ENCODE measurements at regions not wholly inside any gene's neighbourhood (a gene's known extent, or its start where the extent isn't known, plus 50 kb on each side); places are given as distances from the start of the nearest gene placed in this dataset.

DNA sequence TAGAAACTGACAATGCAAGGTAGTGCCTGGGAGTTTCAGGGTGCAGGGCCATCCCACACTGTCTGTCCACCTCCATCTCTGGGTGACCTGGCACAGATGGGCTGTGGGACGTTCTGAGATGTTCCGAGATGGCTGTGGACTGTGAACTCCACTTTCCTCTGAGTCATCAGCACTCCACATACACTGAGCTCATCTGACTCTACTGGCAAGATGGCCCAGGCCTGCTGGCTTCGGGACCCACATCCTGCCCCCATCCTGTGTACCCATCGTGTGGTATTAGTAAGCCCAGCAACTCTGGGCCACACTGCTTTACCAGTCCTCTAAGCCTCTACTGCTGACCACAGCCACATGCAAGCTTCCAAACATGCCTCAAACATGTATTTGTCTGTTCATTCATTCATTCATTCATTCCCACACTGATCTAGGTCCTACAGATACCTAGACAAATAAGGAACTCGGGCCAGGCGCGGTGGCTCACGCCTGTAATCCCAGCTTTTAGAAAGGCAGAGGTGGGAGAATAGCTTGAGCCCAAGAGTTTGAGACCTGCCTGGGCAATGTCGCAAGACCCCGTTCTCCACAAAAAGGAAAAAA is 124.8 kb upstream of the CXCR4 start:
- DNase-seq (ENCODE audit: low read depth) = no peak

DNA sequence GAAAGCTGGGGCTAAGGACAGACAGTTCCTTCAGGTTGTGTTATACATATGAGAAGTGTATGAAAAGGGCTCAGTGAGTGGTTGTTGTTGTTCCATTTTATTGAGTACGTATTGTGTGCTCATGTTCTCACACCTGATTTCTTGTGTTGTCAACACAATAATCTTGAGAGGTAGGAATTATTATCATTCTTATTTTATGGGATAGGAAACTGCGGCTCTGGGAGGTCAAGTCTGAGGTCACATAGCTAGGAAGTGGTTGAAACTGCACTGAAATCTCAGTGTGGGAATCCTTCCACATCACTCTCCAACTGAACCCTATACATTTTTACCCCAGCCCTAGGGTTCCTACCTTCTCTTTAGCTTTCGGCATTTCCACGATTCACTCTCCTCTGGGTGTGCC is 124.2 kb upstream of the CXCR4 start:
- DNase-seq (ENCODE audit: low read depth) = no peak

DNA sequence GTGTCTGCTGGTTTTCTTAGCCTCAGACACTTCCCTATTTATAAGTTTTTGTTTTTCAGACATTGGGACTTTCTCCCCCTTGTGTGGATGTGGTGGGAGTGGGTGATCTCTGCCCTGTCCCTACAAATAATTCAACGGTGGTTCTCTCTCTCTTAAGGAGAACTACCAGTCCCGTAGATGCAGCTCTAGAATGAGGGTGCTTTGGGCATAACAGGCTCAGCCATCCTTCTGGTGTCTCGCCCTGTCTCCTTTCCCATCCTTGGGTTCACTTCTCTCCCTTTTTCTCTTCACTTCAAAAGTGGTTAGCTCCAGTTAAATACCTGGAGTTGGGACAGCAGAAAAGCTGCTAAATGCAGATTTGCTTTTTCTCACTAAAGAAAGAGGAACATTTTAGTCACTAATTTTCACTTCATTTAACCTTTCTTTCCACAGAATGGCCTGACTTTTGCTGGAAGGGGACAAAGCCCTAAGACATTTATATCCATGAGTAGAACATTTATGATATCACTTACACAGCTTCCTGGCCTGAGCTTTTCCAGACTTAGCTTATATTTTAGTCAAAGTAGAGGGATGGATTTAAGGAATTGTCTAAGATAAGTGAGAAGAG is 121.2 kb upstream of the CXCR4 start:
- no peak for DNase-seq (ENCODE audit: low read depth)

DNA sequence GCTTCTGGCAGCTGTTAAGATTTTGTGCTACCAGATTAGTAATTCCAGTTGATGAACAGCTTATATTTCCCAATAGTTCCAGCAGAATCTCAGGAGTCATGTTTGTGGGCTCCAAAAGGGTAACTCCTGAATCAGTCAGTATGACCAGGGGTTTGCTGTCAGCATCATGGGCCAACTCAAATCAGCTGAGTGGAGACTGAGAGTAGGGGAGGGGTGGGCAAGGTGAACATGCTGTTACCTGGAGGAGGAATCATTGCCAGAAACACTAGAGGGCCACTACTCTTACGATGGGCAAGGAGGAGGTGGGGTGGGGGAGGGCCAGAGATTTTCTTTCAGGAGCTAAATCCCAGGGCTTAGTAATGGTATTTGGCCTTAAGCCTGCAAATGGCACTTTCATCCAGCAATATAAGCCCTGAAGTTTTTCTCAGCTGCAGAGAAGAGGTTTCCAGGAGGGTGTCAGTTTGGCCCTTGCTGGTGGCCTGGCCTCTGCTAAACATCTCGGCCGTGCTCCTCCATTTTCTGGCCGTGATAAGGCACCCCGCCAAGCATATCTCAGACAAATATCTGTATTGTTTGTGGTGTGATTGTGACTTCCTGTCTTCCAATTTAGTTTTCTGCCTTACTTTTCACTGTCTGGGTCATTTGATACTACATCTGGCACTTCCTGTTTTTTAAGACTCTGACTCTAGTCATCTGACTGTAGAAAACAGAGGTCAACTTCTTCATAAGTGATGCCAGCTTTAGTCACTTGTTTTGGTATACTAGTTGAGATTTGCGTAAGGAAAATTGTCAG is 120.5 kb upstream of the CXCR4 start:
- DNase-seq (ENCODE audit: low read depth) = no peak

DNA sequence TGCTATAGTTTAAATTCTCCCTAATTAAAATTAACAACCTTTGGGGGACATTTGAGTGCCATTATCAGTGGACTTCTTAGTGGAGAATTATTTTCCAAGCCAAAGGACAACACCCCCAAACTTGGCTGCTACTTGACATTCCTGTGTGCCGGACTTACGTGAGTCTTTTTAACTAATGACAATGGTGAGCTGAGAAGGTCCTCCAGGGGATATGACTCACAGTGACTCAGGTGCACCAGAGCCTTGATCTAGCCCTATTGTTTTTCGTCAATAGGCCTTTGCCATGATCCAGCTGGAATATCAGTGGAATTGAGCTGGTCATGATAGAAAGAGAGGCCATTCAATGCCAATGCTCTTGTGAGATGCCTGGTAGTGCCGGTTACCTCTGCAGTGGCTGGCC is 118.1 kb upstream of the CXCR4 start:
- DNase-seq (ENCODE audit: low read depth) = no peak

DNA sequence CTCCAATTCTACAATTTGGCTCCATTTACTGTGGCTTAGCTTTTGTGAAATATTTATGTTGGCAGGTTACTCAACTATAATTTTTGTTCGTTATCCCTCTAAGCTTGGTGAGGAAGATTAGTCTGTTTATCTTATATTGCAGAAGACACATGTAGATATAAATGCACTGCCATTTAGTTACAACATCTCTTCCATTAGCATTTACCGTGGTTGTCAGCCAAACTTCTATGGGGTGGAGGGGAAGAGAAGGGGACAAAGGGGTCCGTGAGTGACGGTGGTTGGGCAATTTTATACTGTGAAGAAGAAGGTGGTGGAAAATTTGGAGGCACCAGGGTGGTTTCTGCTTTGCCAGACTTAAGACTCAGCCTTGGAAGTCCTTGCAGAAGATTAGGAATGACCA is 117.6 kb upstream of the CXCR4 start:
- no peak for DNase-seq (ENCODE audit: low read depth)

DNA sequence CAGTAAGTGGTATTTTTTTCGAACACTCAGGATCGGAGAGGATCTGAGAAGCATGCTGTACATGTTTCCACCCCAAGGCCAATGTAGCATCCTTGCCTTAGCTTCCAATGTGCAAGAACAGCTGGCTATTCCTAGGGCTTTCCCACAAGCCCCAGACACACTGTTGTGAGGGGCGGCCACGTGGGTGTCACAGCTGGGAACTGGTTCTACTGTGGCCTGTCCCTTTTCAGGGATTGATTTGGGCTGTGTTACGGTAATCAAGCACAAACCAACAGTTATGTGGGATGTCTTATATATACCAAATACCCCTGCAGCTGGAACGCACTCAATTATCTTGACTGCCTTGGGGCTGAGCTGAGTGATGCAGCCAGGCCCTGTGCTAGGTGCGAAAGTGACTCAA is 116.3 kb upstream of the CXCR4 start:
- no peak for DNase-seq (ENCODE audit: low read depth)

DNA sequence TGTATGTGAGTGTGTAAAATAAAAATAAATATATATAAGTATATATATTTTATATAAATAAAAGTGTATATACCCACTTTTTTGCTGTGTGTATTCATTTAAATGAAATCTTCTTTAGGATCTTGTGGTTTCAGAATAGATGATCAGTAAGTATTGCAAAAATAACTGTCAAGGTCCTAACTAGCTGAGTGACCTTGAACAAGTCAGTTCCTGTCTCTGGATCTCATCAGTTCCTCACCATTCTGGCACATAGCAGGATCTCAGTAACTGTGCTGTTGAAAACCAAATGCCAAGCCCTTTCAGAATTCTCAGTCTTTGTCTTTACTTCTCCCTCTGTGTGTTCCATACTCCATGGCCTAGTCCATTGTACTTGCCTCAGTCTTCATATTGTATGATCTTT is 115.3 kb upstream of the CXCR4 start:
- no peak for DNase-seq (ENCODE audit: low read depth)

DNA sequence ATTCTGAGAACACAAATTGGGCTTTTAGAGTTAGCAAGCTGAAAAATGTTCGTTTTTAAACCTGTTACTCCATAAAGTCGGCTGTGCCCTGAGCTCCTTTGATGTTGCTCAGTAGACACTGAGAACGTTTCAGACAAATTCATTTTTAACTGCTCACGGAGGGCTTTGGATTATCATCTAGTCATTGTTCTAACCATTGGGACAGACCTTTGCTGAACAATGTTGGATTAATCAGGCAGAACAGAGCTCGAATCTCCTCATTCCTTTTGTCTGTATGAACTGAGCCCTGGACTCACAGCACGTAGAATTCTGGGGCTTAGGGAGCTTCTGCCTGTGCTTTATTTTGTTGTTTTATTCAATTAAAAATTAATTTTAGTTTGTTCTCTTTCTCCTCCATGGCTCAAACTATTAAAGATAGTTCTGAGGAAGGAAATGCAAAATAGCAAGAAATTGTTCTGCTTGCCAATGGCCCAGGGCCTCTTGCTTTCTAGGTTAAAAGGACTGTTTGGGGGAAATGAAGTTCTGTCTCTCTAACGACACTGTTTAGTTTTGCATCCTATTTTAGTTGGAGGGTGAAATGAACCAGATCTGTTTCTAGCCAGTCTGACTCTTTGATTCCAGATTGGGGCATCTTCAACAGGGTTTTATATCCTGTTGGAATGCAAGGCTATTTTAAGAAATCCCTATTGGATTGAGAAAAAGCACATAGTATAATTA is 114.7 kb upstream of the CXCR4 start:
- no peak for DNase-seq (ENCODE audit: low read depth)

DNA sequence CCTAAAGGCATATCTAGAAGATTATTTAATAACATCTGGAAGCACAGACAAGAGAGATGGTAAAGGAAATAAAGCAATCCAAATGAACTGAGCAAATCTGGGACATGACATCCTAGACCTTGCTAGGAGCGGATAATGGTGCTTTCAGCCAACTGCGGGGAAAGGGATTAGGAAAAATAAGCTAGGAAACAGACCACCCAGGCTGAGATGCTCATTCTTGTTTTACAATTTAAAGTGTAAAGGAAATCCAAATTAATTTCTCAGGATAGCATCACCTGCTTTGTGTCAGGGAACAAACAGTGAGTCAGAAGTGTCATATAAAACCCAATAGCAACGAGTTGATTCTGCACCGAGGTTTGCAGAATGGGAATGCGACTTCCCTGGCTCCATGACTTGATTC is 112.5 kb upstream of the CXCR4 start:
- DNase-seq (ENCODE audit: low read depth) = no peak

DNA sequence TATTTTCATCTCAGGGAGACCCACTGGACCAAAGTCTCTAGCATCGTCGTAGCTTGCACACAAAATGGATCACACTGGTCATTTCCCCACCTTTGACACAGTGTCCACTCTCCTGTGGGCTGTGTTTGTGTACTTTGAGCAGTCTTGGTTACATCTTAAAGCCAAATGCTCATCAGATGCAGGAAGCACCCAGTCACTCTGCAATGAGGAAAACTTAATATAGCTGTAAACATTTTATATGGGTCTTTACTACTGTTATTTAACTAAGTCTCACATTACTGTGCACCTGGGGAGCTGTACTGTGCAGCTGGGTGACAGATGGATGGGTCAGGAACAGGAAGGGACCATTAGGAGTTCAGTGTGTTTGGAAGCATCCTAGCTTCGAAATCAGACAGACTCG is 109.0 kb upstream of the CXCR4 start:
- DNase-seq (ENCODE audit: low read depth) = no peak

DNA sequence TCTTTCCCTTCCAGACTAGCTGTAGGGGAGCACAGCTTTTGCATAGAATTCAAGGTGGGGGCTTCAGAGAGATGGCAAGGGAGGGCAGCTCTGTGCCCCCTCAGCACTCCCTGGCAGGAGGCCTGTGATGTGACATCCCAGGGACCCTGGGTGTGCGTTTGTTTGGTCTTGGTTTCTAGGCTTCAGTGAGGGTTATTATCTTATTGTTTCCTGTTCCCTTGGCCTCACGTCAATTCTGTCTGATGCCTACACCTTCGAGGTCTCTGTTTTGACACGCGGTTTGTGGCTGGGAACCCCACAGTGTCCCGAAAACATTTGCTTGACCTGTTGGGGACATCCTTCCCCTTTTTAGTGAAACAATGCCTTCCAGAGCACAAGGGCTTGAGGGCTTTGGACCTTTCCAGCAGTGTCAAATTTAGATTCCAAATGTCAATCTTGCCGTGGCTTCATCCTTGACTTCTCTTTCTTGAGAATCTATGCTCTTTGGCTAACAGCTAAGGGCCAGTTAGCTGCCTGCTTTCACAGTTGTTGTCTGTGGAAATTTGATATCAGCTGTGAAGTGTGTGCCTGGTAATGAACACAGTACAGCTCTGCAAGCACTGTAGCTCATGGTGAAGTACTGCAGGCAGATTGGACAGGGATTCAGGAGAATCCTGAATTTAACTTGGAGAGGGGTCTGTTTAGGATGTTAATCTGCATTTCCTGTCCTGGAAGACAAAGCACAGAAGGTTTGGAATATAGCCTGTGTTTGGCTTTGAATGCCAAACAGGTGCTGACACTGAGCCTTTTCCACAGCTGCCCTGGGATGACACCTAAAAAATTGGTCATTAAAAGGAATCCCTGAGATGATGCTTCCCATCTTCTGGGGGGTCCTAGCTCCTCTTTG is 108.2 kb upstream of the CXCR4 start:
- DNase-seq (ENCODE audit: low read depth) = no peak

DNA sequence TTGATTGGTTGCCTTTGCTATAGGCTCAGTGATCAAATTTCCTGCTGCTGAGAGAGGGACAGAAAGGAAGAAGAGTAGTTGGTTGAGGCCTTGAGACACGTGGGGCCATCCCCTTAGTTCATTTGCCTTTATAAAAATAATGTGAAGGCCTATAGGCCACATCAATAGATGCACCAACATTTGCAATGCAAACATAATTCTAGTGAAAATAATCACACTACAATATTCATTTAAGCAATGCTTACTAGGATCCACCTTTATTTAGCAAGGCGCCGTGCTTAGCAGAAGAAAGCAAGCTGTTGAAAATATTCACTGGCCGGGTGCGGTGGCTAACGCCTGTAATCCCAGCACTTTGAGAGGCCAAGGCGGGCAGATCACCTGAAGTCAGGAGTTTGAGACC is 105.3 kb upstream of the CXCR4 start:
- no peak for DNase-seq (ENCODE audit: low read depth)

DNA sequence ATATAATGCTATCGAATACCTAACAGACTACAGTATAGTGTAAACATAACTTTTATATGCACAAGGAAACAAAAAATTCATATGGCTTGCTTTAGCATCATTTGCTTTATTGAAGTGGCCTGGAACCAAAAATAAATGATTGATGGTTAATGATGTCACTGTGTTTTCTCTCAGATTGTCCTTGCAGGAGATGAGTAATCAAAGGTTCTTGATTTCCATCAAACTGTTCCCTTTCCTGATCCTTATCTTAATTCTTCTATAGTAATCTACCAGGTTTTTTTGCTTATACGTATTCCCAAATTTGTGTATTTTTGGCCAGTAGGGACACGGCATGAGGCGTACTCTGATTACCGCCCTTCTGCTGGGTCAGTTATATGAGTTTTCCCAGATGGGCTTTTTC is 104.9 kb upstream of the CXCR4 start:
- DNase-seq (ENCODE audit: low read depth) = no peak

DNA sequence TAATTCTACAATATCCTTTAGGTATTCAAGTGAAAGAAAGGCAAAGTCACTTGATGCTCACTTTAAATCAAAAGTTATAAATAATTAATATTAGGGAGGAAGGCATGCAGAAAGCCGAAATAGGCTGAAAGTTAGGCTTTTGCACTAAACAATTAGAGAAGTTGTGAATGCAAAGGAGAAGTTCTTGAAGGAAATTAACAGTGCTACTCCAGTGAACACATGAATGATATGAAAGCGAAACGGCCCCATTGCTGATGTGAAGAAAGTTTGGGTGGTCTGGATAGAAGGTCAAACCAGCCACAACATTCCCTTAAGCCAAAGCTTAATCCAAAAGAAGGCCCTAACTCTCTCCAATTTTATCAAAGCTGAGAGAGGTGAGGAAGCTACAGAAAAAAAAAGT is 103.1 kb upstream of the CXCR4 start:
- no peak for DNase-seq (ENCODE audit: low read depth)

DNA sequence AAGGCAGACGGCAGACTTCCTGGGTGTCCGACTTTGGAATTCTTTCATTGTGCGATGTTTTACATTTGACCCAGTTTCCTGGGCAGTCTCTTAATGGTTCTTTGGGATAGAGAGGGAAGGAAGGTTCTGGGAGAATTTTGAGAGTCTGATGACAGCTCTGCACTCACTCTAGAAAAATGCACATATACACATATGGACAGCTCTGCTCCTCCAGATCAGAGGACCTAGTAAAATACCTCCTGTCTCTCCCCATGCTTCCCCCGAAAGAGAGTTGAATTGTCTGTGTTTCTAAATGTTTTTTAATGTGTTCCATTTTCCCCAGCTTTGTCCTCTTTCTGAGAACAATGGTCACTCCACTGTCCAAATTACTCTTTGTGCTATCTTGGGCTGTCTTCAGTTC is 102.0 kb upstream of the CXCR4 start:
- DNase-seq (ENCODE audit: low read depth) = no peak

DNA sequence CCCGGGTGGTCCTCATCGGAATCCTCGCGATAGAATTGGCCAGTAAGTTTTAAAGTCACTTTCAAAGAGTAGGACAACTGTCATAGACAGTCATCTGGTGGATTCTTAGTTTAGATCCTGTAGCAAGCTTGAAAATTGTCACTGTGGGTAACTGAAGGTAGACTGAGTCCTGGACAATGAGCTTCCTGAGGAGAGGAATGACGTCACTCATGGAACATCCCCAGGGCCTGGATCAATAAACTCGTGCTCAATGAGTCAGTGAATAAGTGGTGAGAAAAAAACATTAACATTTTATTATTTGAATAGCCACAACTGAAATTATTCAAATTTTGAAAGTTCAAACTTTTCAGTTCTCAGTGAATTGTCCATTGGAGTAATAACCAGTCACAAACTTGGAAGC is 101.4 kb upstream of the CXCR4 start:
- DNase-seq (ENCODE audit: low read depth) = no peak

DNA sequence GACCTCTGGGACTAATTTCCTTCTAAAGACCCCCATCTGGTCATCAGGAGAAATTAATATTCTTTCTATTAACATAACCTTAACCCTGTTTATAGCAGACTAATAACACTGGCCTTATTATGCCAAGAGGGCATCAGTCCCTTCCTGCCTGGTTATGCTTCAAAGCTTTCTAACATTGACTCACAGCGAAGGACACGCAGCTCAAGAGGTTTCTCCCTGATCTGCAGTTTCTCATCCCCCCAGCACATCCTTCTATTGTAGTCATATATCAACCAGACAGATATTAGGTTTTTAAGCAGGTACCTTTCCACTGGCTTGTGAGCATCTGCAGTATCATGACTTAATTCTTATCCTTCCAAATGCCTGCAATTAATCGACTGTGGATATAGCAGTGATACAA is 100.0 kb upstream of the CXCR4 start:
- DNase-seq (ENCODE audit: low read depth) = no peak

DNA sequence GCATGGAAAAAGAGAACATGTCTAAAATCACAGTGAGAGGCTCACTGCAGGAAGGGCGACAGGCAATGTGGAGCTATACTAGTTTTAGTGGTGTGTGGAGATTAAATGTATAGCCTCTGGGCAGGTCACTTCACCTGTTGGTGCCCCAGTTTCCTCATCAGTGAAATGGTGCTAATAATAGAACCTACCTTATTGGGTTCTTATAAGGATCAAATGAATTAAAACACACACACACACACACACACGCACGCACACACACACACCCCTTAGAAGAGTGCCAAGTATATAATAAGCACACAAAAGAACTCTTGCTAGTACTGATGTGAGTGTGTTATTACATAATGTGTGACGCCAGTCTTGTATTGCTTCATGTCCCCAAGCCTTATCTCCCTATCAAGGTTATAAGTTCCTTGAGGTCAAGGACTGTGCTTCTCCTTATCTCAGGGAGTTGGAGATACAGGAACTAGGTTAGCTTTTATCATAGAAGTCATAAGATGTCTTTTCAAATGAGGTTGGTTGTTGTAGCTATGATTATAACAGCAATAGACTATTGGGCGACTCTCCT is 98.0 kb upstream of the CXCR4 start:
- no peak for DNase-seq (ENCODE audit: low read depth)

DNA sequence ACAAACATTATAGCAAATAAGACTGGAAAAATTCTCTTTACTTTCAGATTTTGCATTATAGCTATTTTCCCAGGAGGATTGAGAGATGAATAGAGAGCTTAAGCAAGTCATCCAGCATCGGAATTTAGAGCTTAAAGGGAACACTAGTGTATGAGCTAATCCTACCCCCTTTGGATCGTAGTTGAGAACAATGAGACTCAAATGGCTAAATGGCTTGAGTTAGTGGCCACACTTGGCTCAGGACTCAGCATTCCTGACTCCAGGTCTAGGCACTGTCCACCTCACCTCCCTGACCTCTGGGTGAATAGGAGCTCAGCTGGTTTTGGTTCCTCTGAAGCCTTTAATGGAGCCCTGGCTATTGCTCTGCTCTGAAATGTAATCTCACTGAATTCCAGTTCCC is 97.5 kb upstream of the CXCR4 start:
- no peak for DNase-seq (ENCODE audit: low read depth)

DNA sequence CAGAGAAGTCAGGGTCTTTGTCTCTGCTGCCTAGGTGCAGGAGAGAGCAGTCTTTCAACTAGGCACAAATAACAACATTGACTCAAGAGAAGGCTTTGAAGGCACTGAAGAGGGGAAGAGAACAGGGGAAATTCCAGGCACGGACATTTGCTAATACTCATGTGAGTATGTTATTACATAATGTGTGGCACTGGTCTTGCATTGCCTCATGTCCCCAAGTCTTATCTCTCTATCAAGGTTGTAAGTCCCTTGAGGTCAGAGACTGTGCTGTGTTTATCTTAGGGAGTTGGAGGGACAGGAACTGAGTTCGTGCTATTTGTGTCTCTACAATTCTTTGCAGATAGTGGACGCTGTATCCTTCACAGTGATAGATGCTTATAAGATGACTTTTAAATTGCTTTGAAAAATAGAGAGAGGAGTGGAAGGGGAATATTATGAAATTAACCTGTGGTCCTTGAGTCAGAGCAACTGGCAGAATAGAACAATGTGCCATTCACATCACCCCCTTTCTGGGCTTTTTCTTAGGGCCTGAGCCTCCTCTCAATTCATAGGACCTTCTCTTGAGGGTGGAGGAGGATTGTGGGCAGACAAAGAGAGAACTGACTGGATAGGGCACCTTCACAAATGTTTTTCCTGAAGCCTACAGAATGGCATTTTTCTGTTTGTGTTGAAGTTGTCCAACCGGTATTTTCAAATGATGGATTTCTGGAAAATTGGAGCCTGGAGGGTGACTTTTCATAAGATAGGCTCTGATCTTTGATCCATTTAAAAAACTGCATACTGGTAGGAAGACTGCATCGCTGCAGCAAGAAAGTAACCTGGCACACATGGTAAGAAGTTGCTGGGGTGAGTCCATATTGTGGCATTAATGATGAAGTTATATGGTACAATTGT is 96.6 kb upstream of the CXCR4 start:
- no peak for DNase-seq (ENCODE audit: low read depth)

Measured in stimulated activated CD8-positive, alpha-beta memory T cell treated with anti-CD3 and anti-CD28 coated beads, Interleukin-15, amount 100 ng/mL, for 24 hours (primary cell).